NT2/D1 (cell line): ENCODE measurements at regions not wholly inside any gene's neighbourhood (a gene's known extent, or its start where the extent isn't known, plus 50 kb on each side); places are given as distances from the start of the nearest gene placed in this dataset.

Experiments used
- SUZ12 ChIP-seq: IDR thresholded peaks from 2 replicates; pipeline ENCODE4 v1.6.1; 2011; ENCODE audit not compliant: insufficient read length, insufficient read depth; ENCODE audit errors: extremely low read depth
- YY1 ChIP-seq: IDR thresholded peaks from 2 replicates; pipeline ENCODE4 v1.6.1; 2011; ENCODE audit not compliant: insufficient read length, insufficient read depth
- ZNF274 ChIP-seq: IDR thresholded peaks from 2 replicates; pipeline ENCODE4 v1.6.1; 2011; ENCODE audit warnings: mild to moderate bottlenecking, low read depth, low read length

DNA sequence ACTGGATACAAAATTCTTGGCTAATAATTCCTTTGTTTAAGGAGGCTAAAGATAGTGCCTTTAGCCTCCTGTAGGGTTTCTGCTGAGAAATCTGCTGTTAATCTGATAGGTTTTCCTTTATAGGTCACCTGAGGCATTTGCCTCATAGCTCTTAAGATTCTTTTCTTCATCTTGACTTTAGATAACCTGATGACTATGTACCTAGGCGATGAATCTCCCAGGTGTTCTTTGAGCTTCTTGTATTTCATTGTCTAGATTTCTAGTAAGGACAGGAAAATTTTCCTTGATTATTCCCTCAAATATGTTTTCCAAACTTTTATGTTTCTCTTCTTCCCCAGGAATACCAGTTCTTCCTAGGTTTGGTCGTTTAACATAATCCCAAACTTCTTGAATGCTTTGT lies 479.4 kb upstream of the MAN1A1 start:
- TF ChIP-seq ZNF274, result no peak
- no peak for TF ChIP-seq SUZ12
- TF ChIP-seq YY1, result no peak
